HUES48 (cell line): ENCODE measurements at regions not wholly inside any gene's neighbourhood (a gene's known extent, or its start where the extent isn't known, plus 50 kb on each side); places are given as distances from the start of the nearest gene placed in this dataset.
"Not testable (repeated sequence)": the region's sequence is repeated elsewhere in the genome, so short reads cannot be mapped to it uniquely, and the experiment has no call there.

ENCODE experiments used
- H3K27ac ChIP-seq: one replicate; pipeline ENCODE4 v1.7.0; 2013; ENCODE audit warnings: low read depth, low read length, inconsistent platforms
- H3K27me3 ChIP-seq: 2 replicates; pipeline ENCODE4 v1.6.1; 2013; ENCODE audit warnings: mild to moderate bottlenecking, low read length; ENCODE audit not compliant: control insufficient read depth, insufficient read depth
- H3K36me3 ChIP-seq: 2 replicates; pipeline ENCODE4 v1.6.1; 2013; ENCODE audit warnings: low read length; ENCODE audit not compliant: control insufficient read depth, insufficient read depth
- H3K4me1 ChIP-seq: 2 replicates; pipeline ENCODE4 v1.6.1; 2013; ENCODE audit warnings: mild to moderate bottlenecking, low read length; ENCODE audit not compliant: control insufficient read depth, insufficient read depth
- H3K4me3 ChIP-seq: 2 replicates; pipeline ENCODE4 v1.5.1; 2013; ENCODE audit warnings: mild to moderate bottlenecking, low read depth, low read length
- H3K9ac ChIP-seq: 2 replicates; pipeline ENCODE4 v1.6.1; 2013; ENCODE audit warnings: mild to moderate bottlenecking, low read depth, low read length, moderate library complexity
- H3K9me3 ChIP-seq: 2 replicates; pipeline ENCODE4 v1.6.1; 2013; ENCODE audit warnings: low read length; ENCODE audit not compliant: control insufficient read depth, insufficient read depth

GRCh38 chr1:200266871-200267270, 143.0 kb downstream of the ZNF281 start:
- H3K27me3 ChIP-seq = no peaks in the 10 kb centered on the region
- no peak overlapping the region for H3K4me3 ChIP-seq
- no peak overlapping the region for H3K27ac ChIP-seq
- H3K9me3 ChIP-seq = no peaks in the 10 kb centered on the region
- H3K4me1 ChIP-seq = no peaks in the 10 kb centered on the region
- H3K36me3 ChIP-seq = no peaks in the 10 kb centered on the region
- no peak overlapping the region for H3K9ac ChIP-seq

GRCh38 chr1:200265881-200266280, 144.0 kb downstream of the ZNF281 start:
- Histone ChIP-seq H3K4me3 (no peak overlapping the region), H3K27me3 (no peaks in the 10 kb centered on the region), H3K27ac (no peak overlapping the region), H3K4me1 (no peaks in the 10 kb centered on the region), H3K36me3 (no peaks in the 10 kb centered on the region), H3K9me3 (no peaks in the 10 kb centered on the region), H3K9ac (no peak overlapping the region)

- no peaks in the 10 kb centered on the region for H3K4me1 ChIP-seq
- H3K4me3 ChIP-seq = no peak overlapping the region
- no peaks in the 10 kb centered on the region for H3K36me3 ChIP-seq
- no peak overlapping the region for H3K9ac ChIP-seq
- no peaks in the 10 kb centered on the region for H3K9me3 ChIP-seq
- H3K27me3 ChIP-seq = no peaks in the 10 kb centered on the region
- H3K27ac ChIP-seq = no peak overlapping the region
These were observed 144.7 kb downstream of the ZNF281 start for GRCh38 chr1:200265104-200265503.

DNA sequence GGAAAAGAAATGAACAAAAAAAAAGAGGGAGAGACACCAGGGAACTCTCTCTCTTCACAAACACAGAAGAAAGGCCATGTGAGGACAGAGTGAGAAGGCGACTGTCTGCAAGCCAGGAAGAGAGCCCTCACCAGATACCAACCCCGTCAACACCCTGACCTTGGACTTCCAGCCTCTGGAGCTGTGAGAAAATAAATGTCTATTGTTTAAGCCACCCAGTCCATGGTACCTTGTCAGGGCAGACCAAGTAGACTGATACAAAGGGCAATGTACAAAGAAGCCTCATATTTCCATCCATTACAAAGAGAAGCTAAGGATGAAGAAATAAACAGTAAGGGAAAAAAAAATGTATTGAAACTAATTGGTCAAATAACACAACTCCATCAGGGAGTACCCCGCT, 146.6 kb downstream of the ZNF281 start:
- Histone ChIP-seq H3K27ac (no peak overlapping the region), H3K27me3 (no peaks in the 10 kb centered on the region), H3K9me3 (no peaks in the 10 kb centered on the region), H3K4me1 (no peaks in the 10 kb centered on the region), H3K9ac (no peak overlapping the region), H3K36me3 (no peaks in the 10 kb centered on the region), H3K4me3 (no peak overlapping the region)

DNA sequence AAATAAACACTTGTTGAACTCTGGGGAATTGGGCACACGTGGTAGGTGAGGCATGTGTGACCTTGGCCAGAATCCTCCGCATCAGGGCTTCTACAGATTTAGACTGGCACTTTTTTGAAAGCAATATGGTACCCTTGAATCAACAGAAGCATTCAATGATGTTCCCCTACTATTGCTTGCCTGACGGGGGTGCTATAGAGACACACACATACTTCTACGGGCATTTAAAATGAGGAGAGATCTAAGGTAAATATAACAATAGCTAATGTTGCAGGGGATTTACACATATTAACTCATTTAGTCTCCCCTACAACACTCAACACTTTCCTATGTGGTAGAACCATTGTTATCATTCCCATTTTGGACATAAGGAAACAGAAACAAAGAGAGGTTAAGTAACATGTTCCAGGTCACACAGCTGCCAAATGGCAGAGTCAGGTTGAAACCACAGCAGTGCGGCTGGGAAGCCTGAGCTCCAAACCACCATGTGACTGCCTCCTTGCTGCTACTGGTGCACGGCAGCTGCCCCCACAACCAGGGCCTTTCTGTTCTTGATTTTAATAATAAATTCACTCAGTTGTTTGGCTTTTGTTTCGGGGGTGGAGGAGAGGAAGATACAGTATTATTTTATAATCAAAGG, 147.4 kb downstream of the ZNF281 start:
- no peaks in the 10 kb centered on the region for H3K9me3 ChIP-seq
- no peak overlapping the region for H3K4me3 ChIP-seq
- H3K36me3 ChIP-seq = no peaks in the 10 kb centered on the region
- no peaks in the 10 kb centered on the region for H3K27me3 ChIP-seq
- no peak overlapping the region for H3K9ac ChIP-seq
- no peak overlapping the region for H3K27ac ChIP-seq
- H3K4me1 ChIP-seq = no peaks in the 10 kb centered on the region

DNA sequence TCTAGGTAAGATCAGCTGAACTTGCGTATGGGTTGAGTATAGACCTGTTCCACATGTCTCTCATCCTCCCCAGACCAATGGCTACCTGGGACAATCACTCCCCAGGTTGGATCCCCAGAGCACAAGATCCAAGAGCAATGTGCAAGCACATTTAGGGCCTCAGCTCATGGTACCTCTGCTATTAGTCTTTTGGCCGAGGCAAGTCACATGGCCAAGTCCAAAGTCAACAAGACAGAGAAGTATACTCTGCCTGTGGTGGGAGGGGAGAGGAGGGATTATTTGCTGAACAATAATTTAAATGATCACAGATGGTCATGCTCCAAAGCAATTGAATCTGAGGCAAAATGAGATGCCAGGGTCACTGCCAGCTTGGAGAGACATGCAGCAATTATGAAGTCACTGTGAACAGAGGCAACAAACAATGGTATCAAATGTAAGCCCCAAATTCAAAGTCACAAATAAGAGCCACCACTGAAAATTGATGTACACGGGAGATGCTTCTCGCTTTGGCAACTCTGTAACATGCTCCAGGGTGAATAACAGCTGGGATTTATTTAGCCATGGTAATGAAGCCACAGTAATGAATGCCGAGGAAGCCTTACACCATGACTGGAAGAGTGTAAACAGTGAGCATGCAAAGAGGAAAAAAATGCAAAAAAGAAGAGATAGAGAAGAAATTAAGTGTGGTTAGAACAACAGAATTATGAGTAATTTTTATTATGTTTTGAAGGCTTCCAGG, 149.1 kb downstream of the ZNF281 start:
- H3K27ac ChIP-seq = no peak overlapping the region
- H3K4me3 ChIP-seq = no peak overlapping the region
- H3K9me3 ChIP-seq = no peaks in the 10 kb centered on the region
- H3K36me3 ChIP-seq = no peaks in the 10 kb centered on the region
- no peak overlapping the region for H3K9ac ChIP-seq
- H3K4me1 ChIP-seq = no peaks in the 10 kb centered on the region
- no peaks in the 10 kb centered on the region for H3K27me3 ChIP-seq

DNA sequence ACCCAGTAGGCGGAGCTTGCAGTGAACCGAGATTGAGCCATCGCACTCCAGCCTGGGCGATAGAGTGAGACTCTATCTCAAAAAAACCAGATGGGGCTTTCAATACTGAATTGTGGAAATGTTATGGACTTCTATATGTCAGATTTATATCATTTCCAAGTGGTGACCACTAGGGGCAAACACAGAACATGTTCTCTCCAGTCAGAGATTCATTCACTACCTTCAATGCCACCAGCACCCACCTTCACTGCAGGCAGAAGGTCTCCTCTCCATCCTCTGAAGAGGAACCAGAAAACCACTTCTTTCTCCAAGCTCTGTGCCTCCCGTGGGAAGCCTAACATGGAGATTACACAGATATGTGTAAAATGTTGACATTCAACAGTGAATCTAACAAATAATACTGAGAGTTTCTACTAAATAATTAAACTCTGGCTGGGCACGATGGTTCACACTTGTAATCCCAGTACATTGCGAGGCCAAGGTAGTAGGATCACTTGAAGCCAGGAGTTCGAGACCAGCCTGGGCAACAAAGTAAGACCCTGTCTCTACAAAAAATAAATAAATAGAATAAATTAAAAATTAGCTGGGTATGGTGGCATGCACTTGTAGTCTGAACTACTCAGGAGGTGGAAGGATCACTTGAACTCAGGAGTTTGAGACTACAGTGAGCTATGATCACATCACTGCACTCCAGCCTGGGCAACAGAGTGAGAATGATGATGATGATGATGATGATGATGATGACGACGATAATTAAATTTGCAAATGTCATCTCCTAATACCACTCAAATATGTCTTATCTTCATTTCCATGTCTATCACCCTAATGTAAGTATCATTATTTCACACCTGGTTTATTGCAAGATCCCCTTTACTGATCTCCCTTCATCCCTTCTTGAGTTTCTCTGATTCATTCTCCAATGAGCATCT, 151.1 kb downstream of the ZNF281 start:
- H3K9me3 ChIP-seq = no peaks in the 10 kb centered on the region
- no peaks in the 10 kb centered on the region for H3K36me3 ChIP-seq
- H3K27ac ChIP-seq = no peak overlapping the region
- H3K4me3 ChIP-seq = no peak overlapping the region
- H3K9ac ChIP-seq = no peak overlapping the region
- no peaks in the 10 kb centered on the region for H3K4me1 ChIP-seq
- H3K27me3 ChIP-seq = no peaks in the 10 kb centered on the region

GRCh38 chr1:200257235-200257634, 152.6 kb downstream of the ZNF281 start:
- Histone ChIP-seq H3K4me3 (no peak overlapping the region), H3K27ac (no peak overlapping the region), H3K4me1 (no peaks in the 10 kb centered on the region), H3K27me3 (no peaks in the 10 kb centered on the region), H3K9me3 (no peaks in the 10 kb centered on the region), H3K9ac (no peak overlapping the region), H3K36me3 (no peaks in the 10 kb centered on the region)

GRCh38 chr1:200254602-200255001, 155.2 kb downstream of the ZNF281 start:
- not testable (repeated sequence) for H3K27ac ChIP-seq, H3K27me3 ChIP-seq, H3K9me3 ChIP-seq, H3K9ac ChIP-seq, H3K36me3 ChIP-seq, H3K4me3 ChIP-seq, H3K4me1 ChIP-seq

GRCh38 chr1:200253774-200254495, 155.9 kb downstream of the ZNF281 start:
- no peaks in the 10 kb centered on the region for H3K9me3 ChIP-seq
- H3K9ac ChIP-seq = no peak overlapping the region
- H3K4me3 ChIP-seq = no peak overlapping the region
- H3K27me3 ChIP-seq = no peaks in the 10 kb centered on the region
- H3K36me3 ChIP-seq = no peaks in the 10 kb centered on the region
- peaks cover 8% of the 10 kb centered on the region for H3K4me1 ChIP-seq
- no peak overlapping the region for H3K27ac ChIP-seq
